ENCODE measurements at regions not wholly inside any gene's neighbourhood (a gene's known extent, or its start where the extent isn't known, plus 50 kb on each side); places are given as distances from the start of the nearest gene placed in this dataset.

- DNase-seq (ENCODE audit: low read depth in 2 of 2), result peak in 1 of 2 donors; percentile 39
- H3K4me3 ChIP-seq (replicated peaks in 1 of 2; ENCODE audit: low read depth in 2 of 2, low read length in 2 of 2), result no peak overlapping the region
- TF ChIP-seq, protein P1, sequence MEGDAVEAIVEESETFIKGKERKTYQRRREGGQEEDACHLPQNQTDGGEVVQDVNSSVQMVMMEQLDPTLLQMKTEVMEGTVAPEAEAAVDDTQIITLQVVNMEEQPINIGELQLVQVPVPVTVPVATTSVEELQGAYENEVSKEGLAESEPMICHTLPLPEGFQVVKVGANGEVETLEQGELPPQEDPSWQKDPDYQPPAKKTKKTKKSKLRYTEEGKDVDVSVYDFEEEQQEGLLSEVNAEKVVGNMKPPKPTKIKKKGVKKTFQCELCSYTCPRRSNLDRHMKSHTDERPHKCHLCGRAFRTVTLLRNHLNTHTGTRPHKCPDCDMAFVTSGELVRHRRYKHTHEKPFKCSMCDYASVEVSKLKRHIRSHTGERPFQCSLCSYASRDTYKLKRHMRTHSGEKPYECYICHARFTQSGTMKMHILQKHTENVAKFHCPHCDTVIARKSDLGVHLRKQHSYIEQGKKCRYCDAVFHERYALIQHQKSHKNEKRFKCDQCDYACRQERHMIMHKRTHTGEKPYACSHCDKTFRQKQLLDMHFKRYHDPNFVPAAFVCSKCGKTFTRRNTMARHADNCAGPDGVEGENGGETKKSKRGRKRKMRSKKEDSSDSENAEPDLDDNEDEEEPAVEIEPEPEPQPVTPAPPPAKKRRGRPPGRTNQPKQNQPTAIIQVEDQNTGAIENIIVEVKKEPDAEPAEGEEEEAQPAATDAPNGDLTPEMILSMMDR (IDR thresholded peaks at IDR 0.05; ENCODE audit: low read depth, low read length), result no peak
Measured at GRCh38 chr7:25807086-25807611, 344.8 kb upstream of the NFE2L3 start.

- no peak overlapping the region for H3K4me3 ChIP-seq (replicated peaks in 1 of 2; ENCODE audit: low read depth in 2 of 2, low read length in 2 of 2)
- DNase-seq (ENCODE audit: low read depth in 2 of 2), result no peak
- TF ChIP-seq, protein P1 (IDR thresholded peaks at IDR 0.05; ENCODE audit: low read depth, low read length), result no peak
Measured at GRCh38 chr7:25809441-25809840, 342.6 kb upstream of the NFE2L3 start.

DNA sequence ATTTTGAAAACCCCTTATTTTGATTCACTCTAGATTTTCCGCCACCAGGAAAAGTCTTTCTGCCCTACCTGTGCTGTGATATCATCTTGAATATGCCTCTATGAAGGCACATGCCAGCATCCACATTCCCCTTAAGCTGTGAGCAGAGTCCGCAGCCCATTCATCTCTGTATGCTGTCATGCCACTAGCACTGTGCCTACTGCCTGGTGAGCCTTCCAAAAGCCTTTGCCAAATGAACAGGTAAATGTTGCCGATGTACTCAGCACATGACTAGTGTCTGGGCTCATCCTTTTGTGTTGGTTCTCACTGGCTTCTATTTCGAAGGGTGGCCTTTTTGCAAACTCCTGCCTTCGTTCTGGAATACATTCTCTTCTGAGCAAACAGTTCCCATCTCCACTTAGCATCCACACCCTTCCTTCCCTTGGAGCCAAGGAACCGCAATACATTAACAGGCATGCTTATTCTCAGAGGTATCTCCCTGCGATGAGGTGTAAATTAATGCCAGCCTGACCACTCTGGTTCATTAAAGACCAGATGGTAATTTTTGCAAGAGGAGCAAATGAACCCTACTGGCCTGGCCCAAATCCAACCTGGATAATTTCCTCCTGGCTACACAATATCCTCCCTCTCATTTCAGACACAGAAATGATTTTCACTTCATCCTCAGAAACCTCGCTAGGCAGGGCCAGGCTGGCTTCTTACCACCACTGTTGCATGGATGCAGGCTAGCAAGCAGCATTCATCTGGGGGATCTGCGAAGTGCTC, 339.7 kb upstream of the NFE2L3 start:
- TF ChIP-seq, protein P1 (IDR thresholded peaks at IDR 0.05; ENCODE audit: low read depth, low read length), result no peak
- H3K4me3 ChIP-seq (replicated peaks in 1 of 2; ENCODE audit: low read depth in 2 of 2, low read length in 2 of 2), result no peak overlapping the region
- no peak for DNase-seq (ENCODE audit: low read depth in 2 of 2)

DNA sequence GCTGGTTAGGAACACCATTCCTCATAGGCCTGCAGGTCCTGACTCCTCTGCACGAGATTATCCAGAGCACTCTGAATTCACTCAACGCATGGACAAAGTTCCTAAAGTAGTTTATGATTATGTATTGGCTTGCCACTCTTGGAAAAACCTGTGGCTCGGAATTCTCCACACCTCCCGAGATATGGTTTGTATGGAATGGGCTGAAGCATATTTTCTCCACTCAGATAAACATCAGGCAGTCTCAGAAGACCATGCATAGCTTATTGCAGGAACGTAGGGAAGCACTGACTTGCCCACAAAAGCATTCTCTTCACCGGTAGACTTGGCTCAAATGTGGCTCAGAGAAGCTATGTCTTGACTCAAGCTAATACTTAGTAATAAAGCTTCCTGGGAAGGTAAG, 338.6 kb upstream of the NFE2L3 start:
- TF ChIP-seq, protein P1 (IDR thresholded peaks at IDR 0.05; ENCODE audit: low read depth, low read length), result no peak
- DNase-seq (ENCODE audit: low read depth in 2 of 2), result no peak
- no peak overlapping the region for H3K4me3 ChIP-seq (replicated peaks in 1 of 2; ENCODE audit: low read depth in 2 of 2, low read length in 2 of 2)

GRCh38 chr7:25815711-25816110, 336.3 kb upstream of the NFE2L3 start:
- TF ChIP-seq, protein P1 (IDR thresholded peaks at IDR 0.05; ENCODE audit: low read depth, low read length), result no peak
- no peak for DNase-seq (ENCODE audit: low read depth in 2 of 2)
- H3K4me3 ChIP-seq (replicated peaks in 1 of 2; ENCODE audit: low read depth in 2 of 2, low read length in 2 of 2), result no peak overlapping the region

DNA sequence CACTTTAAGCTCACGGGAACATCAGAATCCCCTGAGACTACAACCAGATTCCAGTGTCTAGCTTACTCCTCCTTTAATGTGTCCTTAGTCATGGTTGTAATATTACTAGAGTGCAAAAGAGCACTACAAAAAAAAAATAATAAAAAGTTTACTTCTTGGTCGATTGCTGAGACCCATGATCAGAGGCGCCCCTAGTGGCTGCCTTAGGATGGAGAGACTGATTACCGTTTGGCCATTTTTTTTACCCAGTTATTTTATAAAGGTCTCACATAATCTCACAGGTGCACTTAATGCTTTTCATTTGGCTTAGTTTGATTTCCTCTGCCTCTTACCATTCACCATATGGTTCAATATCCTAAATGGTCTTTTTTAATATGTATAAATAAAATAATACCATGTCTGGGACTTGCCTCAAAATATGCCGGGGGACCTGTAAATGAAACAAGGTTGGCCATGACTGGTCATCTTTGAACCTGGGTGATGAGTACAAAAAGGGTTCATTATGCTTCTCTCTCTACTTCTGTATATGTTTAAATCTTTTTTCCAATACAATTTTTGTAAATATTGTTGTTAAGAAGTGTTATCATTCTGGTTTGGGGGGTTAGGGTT, 331.5 kb upstream of the NFE2L3 start:
- TF ChIP-seq, protein P1 (IDR thresholded peaks at IDR 0.05; ENCODE audit: low read depth, low read length), result peak; percentile 50
- no peak overlapping the region for H3K4me3 ChIP-seq (replicated peaks in 1 of 2; ENCODE audit: low read depth in 2 of 2, low read length in 2 of 2)
- DNase-seq (ENCODE audit: low read depth in 2 of 2), result peak in 1 of 2 donors; percentile 26
